Mesenchymal stem cell (in vitro differentiated cells and primary cell): ENCODE measurements at regions not wholly inside any gene's neighbourhood (a gene's known extent, or its start where the extent isn't known, plus 50 kb on each side); places are given as distances from the start of the nearest gene placed in this dataset.
"Not testable (repeated sequence)": the region's sequence is repeated elsewhere in the genome, so short reads cannot be mapped to it uniquely, and the experiment has no call there.

Experiments
- DNase-seq: peaks from one replicate; pipeline ENCODE4 v3.0.0-alpha.2; 2013
- H2AFZ ChIP-seq: one replicate; pipeline ENCODE4 v1.6.1; 2013; ENCODE audit warnings: low read depth, mild to moderate bottlenecking, control low read depth, inconsistent platforms, low read length, moderate library complexity
- H2AK5ac ChIP-seq: 2 replicates; pipeline ENCODE4 v1.6.1; 2013; ENCODE audit warnings: low read length, moderate library complexity, mild to moderate bottlenecking, inconsistent platforms; ENCODE audit not compliant: severe bottlenecking
- H2BK120ac ChIP-seq: one replicate; pipeline ENCODE4 v1.6.1; 2013; ENCODE audit warnings: low read depth, mild to moderate bottlenecking, inconsistent platforms, low read length, moderate library complexity
- H2BK12ac ChIP-seq, 2 experiments: one replicate each; pipeline ENCODE4 v1.6.1; 2013; ENCODE audit warnings: inconsistent platforms in 2 of 2, low read length in 2 of 2, mild to moderate bottlenecking in 2 of 2, moderate library complexity in 2 of 2, control low read depth in 1 of 2
- H2BK15ac ChIP-seq: one replicate; pipeline ENCODE4 v1.6.1; 2013; ENCODE audit warnings: mild to moderate bottlenecking, low read depth, inconsistent platforms; ENCODE audit not compliant: poor library complexity, severe bottlenecking
- H2BK5ac ChIP-seq: 2 replicates; pipeline ENCODE4 v1.6.1; 2013; ENCODE audit warnings: low read depth, mild to moderate bottlenecking, low read length, control low read depth, inconsistent platforms; ENCODE audit not compliant: poor library complexity, severe bottlenecking
- H3K14ac ChIP-seq, 2 experiments: one replicate each; pipeline ENCODE4 v1.6.1; 2013; ENCODE audit warnings: inconsistent platforms in 2 of 2, low read length in 2 of 2, control low read depth in 1 of 2, mild to moderate bottlenecking in 1 of 2, moderate library complexity in 1 of 2
- H3K18ac ChIP-seq, 2 experiments: one replicate each; pipeline ENCODE4 v1.6.1; 2013; ENCODE audit warnings: inconsistent platforms in 2 of 2, low read length in 2 of 2, control low read depth in 1 of 2, low read depth in 1 of 2, mild to moderate bottlenecking in 1 of 2
- H3K23ac ChIP-seq, 2 experiments: one replicate each; pipeline ENCODE4 v1.6.1; 2013; ENCODE audit warnings: inconsistent platforms in 2 of 2, low read length in 2 of 2, mild to moderate bottlenecking in 2 of 2, moderate library complexity in 2 of 2, control low read depth in 1 of 2
- H3K27ac ChIP-seq: 2 replicates; pipeline ENCODE4 v1.5.1; 2013; ENCODE audit warnings: mild to moderate bottlenecking, moderate library complexity, low read length, control low read depth, inconsistent platforms; ENCODE audit not compliant: poor library complexity, severe bottlenecking
- H3K27me3 ChIP-seq, 2 experiments: 2 replicates each; pipeline versions ENCODE4 v1.6.1 to v1.7.0; 2013; ENCODE audit warnings: low read length in 2 of 2, mild to moderate bottlenecking in 2 of 2, moderate library complexity in 2 of 2, control low read depth in 1 of 2, inconsistent platforms in 1 of 2; ENCODE audit not compliant: control insufficient read depth in 1 of 2, insufficient read depth in 1 of 2
- H3K36me3 ChIP-seq, 2 experiments: 2 replicates each; pipeline versions ENCODE4 v1.6.1 to v1.7.0; 2013; ENCODE audit warnings: low read length in 2 of 2, control low read depth in 1 of 2, inconsistent platforms in 1 of 2, low read depth in 1 of 2, mild to moderate bottlenecking in 1 of 2; ENCODE audit not compliant: insufficient read depth in 2 of 2, control insufficient read depth in 1 of 2
- H3K4ac ChIP-seq, 2 experiments: one replicate each; pipeline ENCODE4 v1.6.1; 2013; ENCODE audit warnings: inconsistent platforms in 2 of 2, low read length in 2 of 2, mild to moderate bottlenecking in 2 of 2, moderate library complexity in 2 of 2, control low read depth in 1 of 2, low read depth in 1 of 2
- H3K4me1 ChIP-seq: 2 replicates; pipeline ENCODE4 v1.6.1; 2013; ENCODE audit warnings: low read depth, low read length, control low read depth; ENCODE audit not compliant: control insufficient read depth, insufficient read depth
- H3K4me2 ChIP-seq: 2 replicates; pipeline ENCODE4 v1.6.1; 2013; ENCODE audit warnings: low read length, mild to moderate bottlenecking, inconsistent platforms; ENCODE audit not compliant: poor library complexity, severe bottlenecking
- H3K4me3 ChIP-seq, 2 experiments: 2 replicates each; pipeline versions ENCODE4 v1.5.1 to v1.7.0; 2013; ENCODE audit warnings: low read length in 2 of 2, mild to moderate bottlenecking in 2 of 2, control low read depth in 1 of 2, low read depth in 1 of 2; ENCODE audit not compliant: insufficient read depth in 1 of 2
- H3K79me1 ChIP-seq: replicated peaks from 2 replicates; pipeline ENCODE4 v1.6.1; 2013; ENCODE audit warnings: mild to moderate bottlenecking, control low read depth, low read length, inconsistent platforms; ENCODE audit not compliant: poor library complexity, severe bottlenecking
- H3K9ac ChIP-seq: 2 replicates; pipeline ENCODE4 v1.7.0; 2013; ENCODE audit warnings: mild to moderate bottlenecking, low read length, moderate library complexity
- H3K9me3 ChIP-seq: 2 replicates; pipeline ENCODE4 v1.7.0; 2013; ENCODE audit warnings: mild to moderate bottlenecking, low read length; ENCODE audit not compliant: control insufficient read depth
- H4K8ac ChIP-seq: one replicate; pipeline ENCODE4 v1.6.1; 2013; ENCODE audit warnings: inconsistent platforms, mild to moderate bottlenecking, low read length, moderate library complexity
- H4K91ac ChIP-seq: one replicate; pipeline ENCODE4 v1.6.1; 2013; ENCODE audit warnings: mild to moderate bottlenecking, low read length, inconsistent platforms
- WGBS: methylation state at CpG from one replicate; pipeline ENCODE4 v1.1.7; 2013; ENCODE audit warnings: mixed read lengths; 5-methylcytosine and 5-hydroxymethylcytosine counted together

- no peak overlapping the region for H2AFZ ChIP-seq
- H3K4me3 ChIP-seq, result no peak overlapping the region
- H2BK15ac ChIP-seq, result no peak overlapping the region
- 73% methylated on average over 4 of the region's 5 CpGs for WGBS
- no peak overlapping the region for H3K18ac ChIP-seq
- no peak overlapping the region for H2AK5ac ChIP-seq
- H3K9me3 ChIP-seq, result peaks cover 47% of the 10 kb centered on the region
- no peak overlapping the region for H3K14ac ChIP-seq
- no peak overlapping the region for H2BK120ac ChIP-seq
- no peak overlapping the region for H2BK12ac ChIP-seq
- H3K4me1 ChIP-seq, result no peaks in the 10 kb centered on the region
- no peak overlapping the region for H3K4ac ChIP-seq
- H4K91ac ChIP-seq, result no peak overlapping the region
- no peak overlapping the region for H3K4me2 ChIP-seq
- DNase-seq, result no peak
- no peak overlapping the region for H2BK5ac ChIP-seq
- no peak overlapping the region for H3K23ac ChIP-seq
- no peaks in the 10 kb centered on the region for H3K36me3 ChIP-seq
- no peak overlapping the region for H3K27ac ChIP-seq
- H3K27me3 ChIP-seq, result no peaks in the 10 kb centered on the region
- no peak overlapping the region for H4K8ac ChIP-seq
- H3K79me1 ChIP-seq, result no peaks in the 10 kb centered on the region
- H3K9ac ChIP-seq, result no peak overlapping the region
Measured at GRCh38 chr2:116537811-116538210, 1276.7 kb upstream of the DDX18 start.

GRCh38 chr2:116545286-116546068, 1269.0 kb upstream of the DDX18 start:
- Histone ChIP-seq H3K4me2 (no peak overlapping the region), H4K8ac (no peak overlapping the region), H2BK5ac (no peak overlapping the region), H2AK5ac (no peak overlapping the region), H2AFZ (no peak overlapping the region), H4K91ac (no peak overlapping the region), H3K36me3 (no peaks in the 10 kb centered on the region), H3K4me3 (no peak overlapping the region), H3K27ac (no peak overlapping the region), H3K27me3 (no peaks in the 10 kb centered on the region), H2BK12ac (no peak overlapping the region), H3K23ac (no peak overlapping the region), H3K4me1 (no peaks in the 10 kb centered on the region), H2BK120ac (no peak overlapping the region), H3K9ac (no peak overlapping the region), H3K9me3 (peaks cover 38% of the 10 kb centered on the region), H3K4ac (no peak overlapping the region), H3K14ac (no peak overlapping the region), H3K79me1 (no peaks in the 10 kb centered on the region), H2BK15ac (no peak overlapping the region), H3K18ac (no peak overlapping the region)
- DNase-seq, result no peak
- 73% methylated on average over 2 of the region's 3 CpGs for WGBS

GRCh38 chr2:116552738-116553419, 1261.6 kb upstream of the DDX18 start:
- H3K36me3 ChIP-seq, H4K8ac ChIP-seq, H3K4me2 ChIP-seq, H2BK5ac ChIP-seq, H2AK5ac ChIP-seq, H3K18ac ChIP-seq, H3K27me3 ChIP-seq, H2BK12ac ChIP-seq, H3K4me1 ChIP-seq, H3K4ac ChIP-seq, H3K4me3 ChIP-seq, H3K79me1 ChIP-seq, H3K23ac ChIP-seq, H4K91ac ChIP-seq, H3K14ac ChIP-seq, H2BK15ac ChIP-seq, H3K9ac ChIP-seq, H2BK120ac ChIP-seq, DNase-seq, H3K27ac ChIP-seq, H2AFZ ChIP-seq: not testable (repeated sequence)
- WGBS, result 77% methylated on average over 20 of the region's 20 CpGs
- H3K9me3 ChIP-seq, result peaks cover 13% of the 10 kb centered on the region

GRCh38 chr2:116580209-116580608, 1234.3 kb upstream of the DDX18 start:
- no peak overlapping the region for H2BK12ac ChIP-seq
- no peak overlapping the region for H3K4ac ChIP-seq
- no peak overlapping the region for H3K4me2 ChIP-seq
- no peaks in the 10 kb centered on the region for H3K79me1 ChIP-seq
- H3K9me3 ChIP-seq, result peaks cover 28% of the 10 kb centered on the region
- no peaks in the 10 kb centered on the region for H3K4me1 ChIP-seq
- H3K9ac ChIP-seq, result no peak overlapping the region
- 71% methylated on average over 1 of the region's 3 CpGs for WGBS
- no peak for DNase-seq
- H2BK120ac ChIP-seq, result no peak overlapping the region
- no peaks in the 10 kb centered on the region for H3K36me3 ChIP-seq
- no peak overlapping the region for H3K14ac ChIP-seq
- no peak overlapping the region for H3K4me3 ChIP-seq
- no peak overlapping the region for H3K18ac ChIP-seq
- no peak overlapping the region for H2AFZ ChIP-seq
- no peak overlapping the region for H2BK15ac ChIP-seq
- no peak overlapping the region for H2AK5ac ChIP-seq
- no peaks in the 10 kb centered on the region for H3K27me3 ChIP-seq
- no peak overlapping the region for H3K27ac ChIP-seq
- H4K8ac ChIP-seq, result no peak overlapping the region
- H2BK5ac ChIP-seq, result no peak overlapping the region
- H3K23ac ChIP-seq, result no peak overlapping the region
- H4K91ac ChIP-seq, result no peak overlapping the region
